Panc1 (cell line): ENCODE measurements at regions not wholly inside any gene's neighbourhood (a gene's known extent, or its start where the extent isn't known, plus 50 kb on each side); places are given as distances from the start of the nearest gene placed in this dataset.

Experiments
- ATAC-seq: fragments of 200-7000 bp; cut with Tn5 transposase; 2 replicates; pipeline ENCODE4 v1.9.1; 2020; ENCODE audit warnings: mild to moderate bottlenecking, moderate library complexity
- BruUV-seq: library from RNA; stranded (reverse); fragments of 400-500 nt; replicated peaks from 2 replicates; lab custom pipeline; 2021; lab: Mats Ljungman, UMichigan
- CTCF ChIA-PET: fragments of 300-600 bp; sonication (Branson Sonifier 250); formaldehyde crosslinking; loops from one replicate; lab custom pipeline; 2022; ENCODE audit warnings: antibody characterized with exemption; lab: Charles Lee
- POLR2A ChIA-PET: fragments of 300-600 bp; sonication (Branson Sonifier 250); formaldehyde crosslinking; loops from one replicate; lab custom pipeline; 2022; ENCODE audit warnings: antibody characterized with exemption; lab: Charles Lee
- DNase-seq: peaks from one replicate; pipeline ENCODE4 v3.0.0-alpha.2; 2010; ENCODE audit warnings: low read depth, low spot score
- H3K27ac ChIP-seq: 2 replicates; pipeline ENCODE4 v1.5.1; 2011; ENCODE audit warnings: mild to moderate bottlenecking, low read length, inconsistent platforms
- H3K27me3 ChIP-seq: fragments of 200-500 bp; sonication (Bioruptor generic); 2 replicates; pipeline ENCODE4 v1.6.0; 2014; ENCODE audit warnings: low read length, inconsistent platforms; ENCODE audit not compliant: control insufficient read depth, insufficient read depth
- H3K36me3 ChIP-seq: fragments of 200-500 bp; sonication (Bioruptor generic); 2 replicates; pipeline ENCODE4 v1.5.1; 2014; ENCODE audit warnings: inconsistent platforms, mild to moderate bottlenecking, low read length, moderate library complexity; ENCODE audit not compliant: control insufficient read depth, insufficient read depth
- H3K4me1 ChIP-seq: 2 replicates; pipeline ENCODE4 v1.5.1; 2011; ENCODE audit warnings: inconsistent platforms, mild to moderate bottlenecking, low read length, moderate library complexity; ENCODE audit not compliant: control insufficient read depth, insufficient read depth
- H3K4me3 ChIP-seq, 2 experiments: 2 replicates each; pipeline ENCODE4 v1.5.1; 2011 to 2012; ENCODE audit warnings: low read depth in 2 of 2, low read length in 2 of 2, mild to moderate bottlenecking in 2 of 2, inconsistent platforms in 1 of 2, moderate library complexity in 1 of 2
- H3K9me3 ChIP-seq: fragments of 200-500 bp; sonication (Bioruptor generic); 2 replicates; pipeline ENCODE4 v1.5.1; 2014; ENCODE audit warnings: low read depth, mild to moderate bottlenecking, inconsistent platforms, low read length, moderate library complexity; ENCODE audit not compliant: control insufficient read depth, insufficient read depth
- POLR2AphosphoS5 ChIP-seq: IDR thresholded peaks from 2 replicates; pipeline ENCODE4 v1.6.1; 2012; ENCODE audit warnings: mild to moderate bottlenecking, low read depth, low read length, moderate library complexity
- SIN3A ChIP-seq: IDR thresholded peaks from 2 replicates; pipeline ENCODE4 v1.6.1; 2012; ENCODE audit warnings: low read depth, mild to moderate bottlenecking, low read length, moderate library complexity, borderline replicate concordance; ENCODE audit not compliant: insufficient read depth
- TCF7L2 ChIP-seq: IDR thresholded peaks from 2 replicates; pipeline ENCODE4 v1.6.1; 2011; ENCODE audit warnings: mild to moderate bottlenecking, low read depth, low read length, inconsistent platforms
- in situ Hi-C: cut with HindIII; loops from 2 replicates; pipeline ENCODE4 v1.10.0; 2016; ENCODE audit warnings: low sequenced_read_pairs, low pct_unique_long_range_greater_than_20kb
- intact Hi-C: fragments of 100-400 bp; cut with micrococcal nuclease; formaldehyde crosslinking; loops from one replicate; pipeline ENCODE4 v1.10.0; 2022; ENCODE audit not compliant: unreplicated experiment
- TF ChIP-seq, protein P1 (sequence below), 2 experiments: IDR thresholded peaks; 2 replicates each; pipeline ENCODE4 v1.6.1; 2011 to 2012; ENCODE audit warnings: low read depth in 2 of 2, control low read depth in 1 of 2, low read length in 1 of 2, mild to moderate bottlenecking in 1 of 2, moderate library complexity in 1 of 2; ENCODE audit not compliant: insufficient read depth in 1 of 2
- TF ChIP-seq, protein P2 (sequence below): fragments of 450-650 bp; IDR thresholded peaks from 2 replicates; pipeline ENCODE4 v1.5.1; 2017; ENCODE audit warnings: mild to moderate bottlenecking

DNA sequence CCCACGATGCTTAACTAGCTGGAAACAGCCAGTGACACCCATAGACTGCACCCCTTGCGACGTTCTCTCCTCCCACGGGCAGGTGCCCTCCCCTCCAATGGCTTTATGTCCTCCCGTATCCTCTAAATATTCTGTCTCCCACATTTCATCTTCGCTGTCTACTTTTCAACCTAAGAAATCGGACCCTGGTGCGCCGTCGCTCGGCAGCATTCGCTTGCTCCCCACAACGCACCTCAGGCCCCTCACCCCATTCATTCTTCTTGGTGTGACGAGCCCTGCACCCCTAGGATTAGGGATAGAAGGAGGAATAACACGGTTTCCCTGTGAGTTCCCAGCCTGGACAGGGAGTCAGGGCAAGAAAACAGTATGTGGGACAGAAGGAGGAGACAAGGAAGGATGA is 74.3 kb upstream of the FOXQ1 start:
- ChIA-PET CTCF (no interaction called here), POLR2A (no interaction called here)
- no peak for DNase-seq
- Histone ChIP-seq H3K27ac (no peak overlapping the region), H3K4me3 (no peak overlapping the region), H3K36me3 (no peaks in the 10 kb centered on the region), H3K27me3 (no peaks in the 10 kb centered on the region; the same call in none of the 2 replicates), H3K9me3 (no peaks in the 10 kb centered on the region), H3K4me1 (no peaks in the 10 kb centered on the region)
- in situ Hi-C loops, result no loop called here
- TF ChIP-seq SIN3A, result no peak
- TF ChIP-seq, protein P1, sequence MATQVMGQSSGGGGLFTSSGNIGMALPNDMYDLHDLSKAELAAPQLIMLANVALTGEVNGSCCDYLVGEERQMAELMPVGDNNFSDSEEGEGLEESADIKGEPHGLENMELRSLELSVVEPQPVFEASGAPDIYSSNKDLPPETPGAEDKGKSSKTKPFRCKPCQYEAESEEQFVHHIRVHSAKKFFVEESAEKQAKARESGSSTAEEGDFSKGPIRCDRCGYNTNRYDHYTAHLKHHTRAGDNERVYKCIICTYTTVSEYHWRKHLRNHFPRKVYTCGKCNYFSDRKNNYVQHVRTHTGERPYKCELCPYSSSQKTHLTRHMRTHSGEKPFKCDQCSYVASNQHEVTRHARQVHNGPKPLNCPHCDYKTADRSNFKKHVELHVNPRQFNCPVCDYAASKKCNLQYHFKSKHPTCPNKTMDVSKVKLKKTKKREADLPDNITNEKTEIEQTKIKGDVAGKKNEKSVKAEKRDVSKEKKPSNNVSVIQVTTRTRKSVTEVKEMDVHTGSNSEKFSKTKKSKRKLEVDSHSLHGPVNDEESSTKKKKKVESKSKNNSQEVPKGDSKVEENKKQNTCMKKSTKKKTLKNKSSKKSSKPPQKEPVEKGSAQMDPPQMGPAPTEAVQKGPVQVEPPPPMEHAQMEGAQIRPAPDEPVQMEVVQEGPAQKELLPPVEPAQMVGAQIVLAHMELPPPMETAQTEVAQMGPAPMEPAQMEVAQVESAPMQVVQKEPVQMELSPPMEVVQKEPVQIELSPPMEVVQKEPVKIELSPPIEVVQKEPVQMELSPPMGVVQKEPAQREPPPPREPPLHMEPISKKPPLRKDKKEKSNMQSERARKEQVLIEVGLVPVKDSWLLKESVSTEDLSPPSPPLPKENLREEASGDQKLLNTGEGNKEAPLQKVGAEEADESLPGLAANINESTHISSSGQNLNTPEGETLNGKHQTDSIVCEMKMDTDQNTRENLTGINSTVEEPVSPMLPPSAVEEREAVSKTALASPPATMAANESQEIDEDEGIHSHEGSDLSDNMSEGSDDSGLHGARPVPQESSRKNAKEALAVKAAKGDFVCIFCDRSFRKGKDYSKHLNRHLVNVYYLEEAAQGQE (IDR thresholded peaks at IDR 0.05; ENCODE audit: insufficient read depth in 1 of 2, low read depth in 2 of 2, low read length in 1 of 2), result no peak
- TF ChIP-seq, protein P2, sequence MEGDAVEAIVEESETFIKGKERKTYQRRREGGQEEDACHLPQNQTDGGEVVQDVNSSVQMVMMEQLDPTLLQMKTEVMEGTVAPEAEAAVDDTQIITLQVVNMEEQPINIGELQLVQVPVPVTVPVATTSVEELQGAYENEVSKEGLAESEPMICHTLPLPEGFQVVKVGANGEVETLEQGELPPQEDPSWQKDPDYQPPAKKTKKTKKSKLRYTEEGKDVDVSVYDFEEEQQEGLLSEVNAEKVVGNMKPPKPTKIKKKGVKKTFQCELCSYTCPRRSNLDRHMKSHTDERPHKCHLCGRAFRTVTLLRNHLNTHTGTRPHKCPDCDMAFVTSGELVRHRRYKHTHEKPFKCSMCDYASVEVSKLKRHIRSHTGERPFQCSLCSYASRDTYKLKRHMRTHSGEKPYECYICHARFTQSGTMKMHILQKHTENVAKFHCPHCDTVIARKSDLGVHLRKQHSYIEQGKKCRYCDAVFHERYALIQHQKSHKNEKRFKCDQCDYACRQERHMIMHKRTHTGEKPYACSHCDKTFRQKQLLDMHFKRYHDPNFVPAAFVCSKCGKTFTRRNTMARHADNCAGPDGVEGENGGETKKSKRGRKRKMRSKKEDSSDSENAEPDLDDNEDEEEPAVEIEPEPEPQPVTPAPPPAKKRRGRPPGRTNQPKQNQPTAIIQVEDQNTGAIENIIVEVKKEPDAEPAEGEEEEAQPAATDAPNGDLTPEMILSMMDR, result no peak
- TF ChIP-seq TCF7L2, result no peak
- TF ChIP-seq POLR2AphosphoS5, result no peak
- no TSS peak for BruUV-seq
- no peak for ATAC-seq
- intact Hi-C loops, result no loop called here

DNA sequence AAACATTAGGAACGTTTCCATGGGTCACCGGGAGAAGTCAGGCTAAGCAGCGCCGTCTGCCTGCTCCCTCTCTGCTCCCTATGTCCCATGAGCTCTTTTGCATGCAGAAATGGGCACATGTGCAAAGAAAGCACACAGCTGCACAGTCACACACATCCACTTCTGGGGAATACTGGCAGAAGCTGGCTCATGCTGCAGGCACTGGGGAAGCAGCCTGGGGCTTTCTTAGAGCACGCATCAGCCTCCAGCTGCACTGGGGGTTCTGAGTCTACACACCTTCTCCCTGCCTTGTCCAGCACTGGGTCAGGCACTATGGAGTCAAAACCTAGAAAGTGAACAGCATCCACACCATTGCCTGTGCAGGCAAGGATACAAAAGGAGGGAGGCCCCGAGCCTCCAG is 76.1 kb upstream of the FOXQ1 start:
- ATAC-seq (peak; percentile 54; the same call in 1 of the 2 replicates), DNase-seq (no peak)
- Histone ChIP-seq H3K4me3 (no peak overlapping the region), H3K9me3 (no peaks in the 10 kb centered on the region), H3K27ac (no peak overlapping the region), H3K27me3 (peaks cover 4% of the 10 kb centered on the region), H3K4me1 (no peaks in the 10 kb centered on the region), H3K36me3 (no peaks in the 10 kb centered on the region)
- in situ Hi-C loops, result no loop called here
- BruUV-seq, result no TSS peak
- ChIA-PET POLR2A (no interaction called here), CTCF (no interaction called here)
- intact Hi-C loops, result no loop called here
- no peak for TF ChIP-seq TCF7L2
- TF ChIP-seq, protein P1 (IDR thresholded peaks at IDR 0.05; ENCODE audit: insufficient read depth in 1 of 2, low read depth in 2 of 2, low read length in 1 of 2), result no peak
- no peak for TF ChIP-seq SIN3A
- TF ChIP-seq POLR2AphosphoS5, result no peak
- TF ChIP-seq, protein P2, result no peak
